ENCODE measurements at regions not wholly inside any gene's neighbourhood (a gene's known extent, or its start where the extent isn't known, plus 50 kb on each side); places are given as distances from the start of the nearest gene placed in this dataset.
"Not testable (repeated sequence)": the region's sequence is repeated elsewhere in the genome, so short reads cannot be mapped to it uniquely, and the experiment has no call there.

- no peak for TF ChIP-seq CTCF (IDR thresholded peaks at IDR 0.05; ENCODE audit: insufficient read depth in 1 of 2, low read depth in 1 of 2, low read length in 1 of 2, severe bottlenecking in 1 of 2, unreplicated experiment in 1 of 2)
- Mint-ChIP-seq H3K27ac (ENCODE audit: unreplicated experiment) (no peak overlapping the region), H3K4me3 (ENCODE audit: unreplicated experiment) (no peak overlapping the region), H3K27me3 (ENCODE audit: insufficient read depth, unreplicated experiment) (peaks cover 5% of the 10 kb centered on the region), H3K4me1 (ENCODE audit: low read depth, unreplicated experiment) (no peaks in the 10 kb centered on the region), H3K9me3 (ENCODE audit: unreplicated experiment) (no peaks in the 10 kb centered on the region), H3K36me3 (ENCODE audit: insufficient read depth, unreplicated experiment) (no peaks in the 10 kb centered on the region)
- Histone ChIP-seq H3K9me3 (no peaks in the 10 kb centered on the region), H3K4me3 (ENCODE audit: low read depth, low read length) (no peak overlapping the region), H3K4me1 (no peaks in the 10 kb centered on the region), H3K27me3 (replicated peaks; ENCODE audit: control insufficient read depth, insufficient read depth, low read length) (no peaks in the 10 kb centered on the region), H3K36me3 (ENCODE audit: control insufficient read depth, insufficient read depth, low read length) (no peaks in the 10 kb centered on the region)
- no TSS peak for BruUV-seq (replicated peaks)
- ChIA-PET POLR2A (no interaction called here), CTCF (no interaction called here)
- intact Hi-C loops (cut with micrococcal nuclease; ENCODE audit: unreplicated experiment), result no loop called here
- no peak for DNase-seq
Measured at GRCh38 chr2:223319601-223320000, 267.6 kb downstream of the KCNE4 start.

- Mint-ChIP-seq H3K36me3 (ENCODE audit: insufficient read depth, unreplicated experiment) (no peaks in the 10 kb centered on the region), H3K27ac (ENCODE audit: unreplicated experiment) (no peak overlapping the region), H3K27me3 (ENCODE audit: insufficient read depth, unreplicated experiment) (peaks cover 3% of the 10 kb centered on the region), H3K9me3 (ENCODE audit: unreplicated experiment) (no peaks in the 10 kb centered on the region), H3K4me1 (ENCODE audit: low read depth, unreplicated experiment) (no peaks in the 10 kb centered on the region), H3K4me3 (ENCODE audit: unreplicated experiment) (no peak overlapping the region)
- ChIA-PET CTCF (no interaction called here), POLR2A (no interaction called here)
- H3K4me1 ChIP-seq, result no peaks in the 10 kb centered on the region
- intact Hi-C loops (cut with micrococcal nuclease; ENCODE audit: unreplicated experiment), result no loop called here
- no peaks in the 10 kb centered on the region for H3K36me3 ChIP-seq (ENCODE audit: control insufficient read depth, insufficient read depth, low read length)
- H3K4me3 ChIP-seq (ENCODE audit: low read depth, low read length), result no peak overlapping the region
- DNase-seq, result no peak
- H3K9me3 ChIP-seq, result no peaks in the 10 kb centered on the region
- no peak for TF ChIP-seq CTCF (IDR thresholded peaks at IDR 0.05; ENCODE audit: insufficient read depth in 1 of 2, low read depth in 1 of 2, low read length in 1 of 2, severe bottlenecking in 1 of 2, unreplicated experiment in 1 of 2)
- no TSS peak for BruUV-seq (replicated peaks)
- no peaks in the 10 kb centered on the region for H3K27me3 ChIP-seq (replicated peaks; ENCODE audit: control insufficient read depth, insufficient read depth, low read length)
Measured at GRCh38 chr2:223324402-223324801, 272.4 kb downstream of the KCNE4 start.

GRCh38 chr2:223328578-223328977 is 273.6 kb downstream of the SCG2 start:
- ChIA-PET CTCF (no interaction called here), POLR2A (no interaction called here)
- no peaks in the 10 kb centered on the region for H3K36me3 ChIP-seq (ENCODE audit: control insufficient read depth, insufficient read depth, low read length)
- H3K9me3 ChIP-seq, result 0 out of 2 replicates have a peak, but pooled peaks cover 3% of the 10 kb centered on the region
- no peak for TF ChIP-seq CTCF (IDR thresholded peaks at IDR 0.05; ENCODE audit: insufficient read depth in 1 of 2, low read depth in 1 of 2, low read length in 1 of 2, severe bottlenecking in 1 of 2, unreplicated experiment in 1 of 2)
- BruUV-seq (replicated peaks), result no TSS peak
- H3K4me3 ChIP-seq (ENCODE audit: low read depth, low read length), result no peak overlapping the region
- H3K4me1 ChIP-seq, result no peaks in the 10 kb centered on the region
- no peaks in the 10 kb centered on the region for H3K9me3 Mint-ChIP-seq (ENCODE audit: unreplicated experiment)
- peaks cover 20% of the 10 kb centered on the region for H3K27me3 Mint-ChIP-seq (ENCODE audit: insufficient read depth, unreplicated experiment)
- no peak for DNase-seq
- H3K4me3 Mint-ChIP-seq (ENCODE audit: unreplicated experiment), result no peak overlapping the region
- no peak overlapping the region for H3K27ac Mint-ChIP-seq (ENCODE audit: unreplicated experiment)
- H3K4me1 Mint-ChIP-seq (ENCODE audit: low read depth, unreplicated experiment), result no peaks in the 10 kb centered on the region
- no peaks in the 10 kb centered on the region for H3K36me3 Mint-ChIP-seq (ENCODE audit: insufficient read depth, unreplicated experiment)
- H3K27me3 ChIP-seq (replicated peaks; ENCODE audit: control insufficient read depth, insufficient read depth, low read length), result no peaks in the 10 kb centered on the region; the same call in none of the 2 replicates
- intact Hi-C loops (cut with micrococcal nuclease; ENCODE audit: unreplicated experiment), result no loop called here

GRCh38 chr2:223330747-223331146 is 271.4 kb downstream of the SCG2 start:
- intact Hi-C loops (cut with micrococcal nuclease; ENCODE audit: unreplicated experiment); H3K4me1 Mint-ChIP-seq (ENCODE audit: low read depth, unreplicated experiment); H3K36me3 ChIP-seq (ENCODE audit: control insufficient read depth, insufficient read depth, low read length); H3K36me3 Mint-ChIP-seq (ENCODE audit: insufficient read depth, unreplicated experiment); CTCF ChIA-PET; H3K4me3 Mint-ChIP-seq (ENCODE audit: unreplicated experiment); BruUV-seq (replicated peaks); H3K9me3 Mint-ChIP-seq (ENCODE audit: unreplicated experiment); POLR2A ChIA-PET; H3K27ac Mint-ChIP-seq (ENCODE audit: unreplicated experiment); H3K27me3 ChIP-seq (replicated peaks; ENCODE audit: control insufficient read depth, insufficient read depth, low read length); H3K4me3 ChIP-seq (ENCODE audit: low read depth, low read length); H3K4me1 ChIP-seq; H3K9me3 ChIP-seq: not testable (repeated sequence)
- H3K27me3 Mint-ChIP-seq (ENCODE audit: insufficient read depth, unreplicated experiment), result peaks cover 28% of the 10 kb centered on the region
- DNase-seq, result peak in 1 of 2 experiments; percentile 40

All from Caco-2 (cell line).